ENCODE measurements at regions not wholly inside any gene's neighbourhood (a gene's known extent, or its start where the extent isn't known, plus 50 kb on each side); places are given as distances from the start of the nearest gene placed in this dataset.

GRCh38 chr18:22339913-22340312 lies 77.8 kb downstream of the CTAGE1 start:
- TF ChIP-seq CTCF (IDR thresholded peaks at IDR 0.05) (no peak), POLR2A (IDR thresholded peaks at IDR 0.05) (no peak), EP300 (IDR thresholded peaks at IDR 0.05; ENCODE audit: low read depth) (no peak), POLR2AphosphoS5 (IDR thresholded peaks at IDR 0.05) (no peak)

All from transverse colon (tissue), 4 donors.